ENCODE measurements at regions not wholly inside any gene's neighbourhood (a gene's known extent, or its start where the extent isn't known, plus 50 kb on each side); places are given as distances from the start of the nearest gene placed in this dataset.
"Not testable (repeated sequence)": the region's sequence is repeated elsewhere in the genome, so short reads cannot be mapped to it uniquely, and the experiment has no call there.

- H3K27ac ChIP-seq; in situ Hi-C loops (cut with MboI; ENCODE audit: low pct_ligation_motif_present in 1 of 4, low pct_unique_long_range_greater_than_20kb in 1 of 4, low sequenced_read_pairs in 3 of 4): not testable (repeated sequence)
These were observed 4440.3 kb upstream of the TPTE start for GRCh38 chr21:6080941-6081655.

GRCh38 chr21:6082166-6082565, 4439.2 kb upstream of the TPTE start:
- DNase-seq; intact Hi-C loops (cut with DNase I; ENCODE audit: low total_unique reads); H3K36me3 ChIP-seq; H3K4me1 ChIP-seq; in situ Hi-C loops (cut with MboI; ENCODE audit: low pct_ligation_motif_present in 1 of 4, low pct_unique_long_range_greater_than_20kb in 1 of 4, low sequenced_read_pairs in 3 of 4); H3K9me3 ChIP-seq; H3K4me3 ChIP-seq; H3K27ac ChIP-seq; H3K27me3 ChIP-seq: not testable (repeated sequence)
- no CpG with 5 or more reads among the region's 12 CpGs for WGBS, 2 donors (ENCODE audit: low coverage in 1 of 2)

More at GRCh38 chr21:6080941-6081655, 4440.3 kb upstream of the TPTE start:
- H3K27me3 ChIP-seq; H3K36me3 ChIP-seq; intact Hi-C loops (cut with DNase I; ENCODE audit: low total_unique reads); H3K4me3 ChIP-seq; DNase-seq; H3K9me3 ChIP-seq; H3K4me1 ChIP-seq: not testable (repeated sequence)
- whole genome bisulfite sequencing, 2 donors (ENCODE audit: low coverage in 1 of 2) = no CpG with 5 or more reads among the region's 34 CpGs

GRCh38 chr21:6083574-6084120, 4437.7 kb upstream of the TPTE start:
- in situ Hi-C loops (cut with MboI; ENCODE audit: low pct_ligation_motif_present in 1 of 4, low pct_unique_long_range_greater_than_20kb in 1 of 4, low sequenced_read_pairs in 3 of 4); H3K4me3 ChIP-seq; DNase-seq; H3K27me3 ChIP-seq; H3K9me3 ChIP-seq; intact Hi-C loops (cut with DNase I; ENCODE audit: low total_unique reads); H3K4me1 ChIP-seq; H3K27ac ChIP-seq; H3K36me3 ChIP-seq: not testable (repeated sequence)
- no CpG with 5 or more reads among the region's 10 CpGs for WGBS, 2 donors (ENCODE audit: low coverage in 1 of 2)

GRCh38 chr21:6086038-6086437, 4435.3 kb upstream of the TPTE start:
- H3K27ac ChIP-seq; in situ Hi-C loops (cut with MboI; ENCODE audit: low pct_ligation_motif_present in 1 of 4, low pct_unique_long_range_greater_than_20kb in 1 of 4, low sequenced_read_pairs in 3 of 4); H3K27me3 ChIP-seq; intact Hi-C loops (cut with DNase I; ENCODE audit: low total_unique reads); DNase-seq; H3K4me3 ChIP-seq; H3K36me3 ChIP-seq; H3K4me1 ChIP-seq; H3K9me3 ChIP-seq: not testable (repeated sequence)
- 74% methylated on average over 4 of the region's 20 CpGs; no CpG with 5 or more reads in 1 of the 2 donors for WGBS, 2 donors (ENCODE audit: low coverage in 1 of 2)

GRCh38 chr21:6087579-6088178, 4433.7 kb upstream of the TPTE start:
- H3K36me3 ChIP-seq; H3K9me3 ChIP-seq; H3K4me1 ChIP-seq; DNase-seq; in situ Hi-C loops (cut with MboI; ENCODE audit: low pct_ligation_motif_present in 1 of 4, low pct_unique_long_range_greater_than_20kb in 1 of 4, low sequenced_read_pairs in 3 of 4); intact Hi-C loops (cut with DNase I; ENCODE audit: low total_unique reads); H3K27ac ChIP-seq; H3K4me3 ChIP-seq; H3K27me3 ChIP-seq: not testable (repeated sequence)
- WGBS, 2 donors (ENCODE audit: low coverage in 1 of 2) = no CpG with 5 or more reads among the region's 24 CpGs

- no CpG with 5 or more reads among the region's 24 CpGs for WGBS, 2 donors (ENCODE audit: low coverage in 1 of 2)
- H3K4me3 ChIP-seq; H3K27ac ChIP-seq; intact Hi-C loops (cut with DNase I; ENCODE audit: low total_unique reads); in situ Hi-C loops (cut with MboI; ENCODE audit: low pct_ligation_motif_present in 1 of 4, low pct_unique_long_range_greater_than_20kb in 1 of 4, low sequenced_read_pairs in 3 of 4); H3K27me3 ChIP-seq; H3K9me3 ChIP-seq; H3K36me3 ChIP-seq; H3K4me1 ChIP-seq; DNase-seq: not testable (repeated sequence)
These were observed 4431.0 kb upstream of the TPTE start for GRCh38 chr21:6090286-6090908.

- intact Hi-C loops (cut with DNase I; ENCODE audit: low total_unique reads); H3K9me3 ChIP-seq; H3K4me1 ChIP-seq; DNase-seq; H3K27me3 ChIP-seq; H3K27ac ChIP-seq; H3K4me3 ChIP-seq; in situ Hi-C loops (cut with MboI; ENCODE audit: low pct_ligation_motif_present in 1 of 4, low pct_unique_long_range_greater_than_20kb in 1 of 4, low sequenced_read_pairs in 3 of 4); H3K36me3 ChIP-seq: not testable (repeated sequence)
- WGBS, 2 donors (ENCODE audit: low coverage in 1 of 2) = no CpG with 5 or more reads among the region's 36 CpGs
These were observed 4429.9 kb upstream of the TPTE start for GRCh38 chr21:6091335-6092027.

- H3K27me3 ChIP-seq; intact Hi-C loops (cut with DNase I; ENCODE audit: low total_unique reads); H3K36me3 ChIP-seq; in situ Hi-C loops (cut with MboI; ENCODE audit: low pct_ligation_motif_present in 1 of 4, low pct_unique_long_range_greater_than_20kb in 1 of 4, low sequenced_read_pairs in 3 of 4); H3K4me3 ChIP-seq; H3K9me3 ChIP-seq; DNase-seq; H3K27ac ChIP-seq; H3K4me1 ChIP-seq: not testable (repeated sequence)
- WGBS, 2 donors (ENCODE audit: low coverage in 1 of 2) = no CpG with 5 or more reads among the region's 13 CpGs
These were observed 4429.0 kb upstream of the TPTE start for GRCh38 chr21:6092401-6092800.

- WGBS, 2 donors (ENCODE audit: low coverage in 1 of 2) = 96% methylated on average over 5 of the region's 32 CpGs; no CpG with 5 or more reads in 1 of the 2 donors
These were observed 4428.0 kb upstream of the TPTE start for GRCh38 chr21:6093419-6093818.

GRCh38 chr21:6093870-6094269, 4427.5 kb upstream of the TPTE start:
- H3K4me3 ChIP-seq; H3K36me3 ChIP-seq; in situ Hi-C loops (cut with MboI; ENCODE audit: low pct_ligation_motif_present in 1 of 4, low pct_unique_long_range_greater_than_20kb in 1 of 4, low sequenced_read_pairs in 3 of 4); H3K4me1 ChIP-seq; H3K27me3 ChIP-seq; H3K9me3 ChIP-seq; DNase-seq; H3K27ac ChIP-seq; intact Hi-C loops (cut with DNase I; ENCODE audit: low total_unique reads): not testable (repeated sequence)
- WGBS, 2 donors (ENCODE audit: low coverage in 1 of 2) = no CpG with 5 or more reads among the region's 23 CpGs

More at GRCh38 chr21:6093419-6093818, 4428.0 kb upstream of the TPTE start:
- H3K36me3 ChIP-seq; H3K4me1 ChIP-seq; H3K27ac ChIP-seq; H3K27me3 ChIP-seq; H3K4me3 ChIP-seq; intact Hi-C loops (cut with DNase I; ENCODE audit: low total_unique reads); H3K9me3 ChIP-seq; in situ Hi-C loops (cut with MboI; ENCODE audit: low pct_ligation_motif_present in 1 of 4, low pct_unique_long_range_greater_than_20kb in 1 of 4, low sequenced_read_pairs in 3 of 4): not testable (repeated sequence)
- DNase-seq = peak; percentile 19
